H9 (cell line): ENCODE measurements at regions not wholly inside any gene's neighbourhood (a gene's known extent, or its start where the extent isn't known, plus 50 kb on each side); places are given as distances from the start of the nearest gene placed in this dataset.

ENCODE experiments used
- DNase-seq: peaks from one replicate; pipeline ENCODE4 v3.0.0-alpha.2; 2017
- H2AFZ ChIP-seq: one replicate; pipeline ENCODE4 v1.6.1; 2013; ENCODE audit warnings: mild to moderate bottlenecking, low read length, control low read depth, moderate library complexity
- H2AK5ac ChIP-seq: 2 replicates; pipeline ENCODE4 v1.6.1; 2013; ENCODE audit warnings: low read length, control low read depth, mixed read lengths; ENCODE audit not compliant: insufficient read length
- H2BK120ac ChIP-seq: one replicate; pipeline ENCODE4 v1.6.1; 2013; ENCODE audit warnings: low read depth, mild to moderate bottlenecking, low read length, control low read depth, inconsistent platforms; ENCODE audit not compliant: poor library complexity, severe bottlenecking
- H2BK12ac ChIP-seq: 2 replicates; pipeline ENCODE4 v1.6.1; 2013; ENCODE audit warnings: low read length, control low read depth, mixed read lengths, low read depth; ENCODE audit not compliant: insufficient read length
- H2BK15ac ChIP-seq: 2 replicates; pipeline ENCODE4 v1.6.1; 2013; ENCODE audit warnings: low read depth, low read length, control low read depth
- H2BK20ac ChIP-seq: one replicate; pipeline ENCODE4 v1.6.1; 2013; ENCODE audit warnings: low read depth, mild to moderate bottlenecking, low read length, control low read depth, inconsistent platforms; ENCODE audit not compliant: poor library complexity, severe bottlenecking
- H2BK5ac ChIP-seq: 2 replicates; pipeline ENCODE4 v1.6.1; 2013; ENCODE audit warnings: low read length, control low read depth, mixed read lengths; ENCODE audit not compliant: insufficient read length
- H3K14ac ChIP-seq: 2 replicates; pipeline ENCODE4 v1.6.1; 2013; ENCODE audit warnings: low read length, control low read depth; ENCODE audit not compliant: insufficient read depth
- H3K18ac ChIP-seq: 2 replicates; pipeline ENCODE4 v1.6.1; 2013; ENCODE audit warnings: low read depth, mild to moderate bottlenecking, mixed read lengths, low read length, control low read depth; ENCODE audit not compliant: insufficient read length
- H3K23ac ChIP-seq: 2 replicates; pipeline ENCODE4 v1.6.1; 2013; ENCODE audit warnings: low read length, control low read depth, mixed read lengths, low read depth; ENCODE audit not compliant: insufficient read length
- H3K23me2 ChIP-seq: 2 replicates; pipeline ENCODE4 v1.6.1; 2013; ENCODE audit warnings: low read depth, mild to moderate bottlenecking, mixed read lengths, low read length, control low read depth; ENCODE audit not compliant: insufficient read length, poor library complexity, severe bottlenecking
- H3K27ac ChIP-seq: 2 replicates; pipeline ENCODE4 v1.5.1; 2013; ENCODE audit warnings: low read length, control low read depth, mixed read lengths, low read depth; ENCODE audit not compliant: insufficient read length
- H3K27me3 ChIP-seq: 2 replicates; pipeline ENCODE4 v1.6.1; 2013; ENCODE audit warnings: low read length, control low read depth, inconsistent platforms; ENCODE audit not compliant: insufficient read depth
- H3K4ac ChIP-seq: 2 replicates; pipeline ENCODE4 v1.6.1; 2013; ENCODE audit warnings: low read depth, mild to moderate bottlenecking, control low read depth, inconsistent platforms, low read length, moderate library complexity
- H3K4me1 ChIP-seq: 2 replicates; pipeline ENCODE4 v1.6.1; 2013; ENCODE audit warnings: low read length, control low read depth, inconsistent platforms; ENCODE audit not compliant: insufficient read depth
- H3K4me2 ChIP-seq: 2 replicates; pipeline ENCODE4 v1.6.1; 2013; ENCODE audit warnings: low read length, control low read depth, mixed read lengths; ENCODE audit not compliant: insufficient read length, insufficient read depth
- H3K56ac ChIP-seq: 2 replicates; pipeline ENCODE4 v1.6.1; 2013; ENCODE audit warnings: low read depth, mild to moderate bottlenecking, mixed read lengths, low read length, control low read depth; ENCODE audit not compliant: insufficient read length
- H3K79me1 ChIP-seq: 2 replicates; pipeline ENCODE4 v1.6.1; 2013; ENCODE audit warnings: low read depth, mild to moderate bottlenecking, moderate library complexity, low read length, control low read depth, inconsistent platforms; ENCODE audit not compliant: insufficient read depth, poor library complexity, severe bottlenecking
- H3K79me2 ChIP-seq: 2 replicates; pipeline ENCODE4 v1.6.1; 2013; ENCODE audit warnings: low read length, control low read depth, inconsistent platforms; ENCODE audit not compliant: insufficient read depth
- H3K9ac ChIP-seq: 2 replicates; pipeline ENCODE4 v1.6.1; 2013; ENCODE audit warnings: low read length, control low read depth, mixed read lengths; ENCODE audit not compliant: insufficient read length; ENCODE audit errors: extremely low read depth
- H3K9me3 ChIP-seq: one replicate; pipeline ENCODE4 v1.6.1; 2013; ENCODE audit warnings: low read depth, low read length, inconsistent platforms; ENCODE audit not compliant: control insufficient read depth
- H3T11ph ChIP-seq: one replicate; pipeline ENCODE4 v1.6.1; 2013; ENCODE audit warnings: mild to moderate bottlenecking, low read length, control low read depth, inconsistent platforms
- H4K20me1 ChIP-seq: one replicate; pipeline ENCODE4 v1.6.1; 2013; ENCODE audit not compliant: control insufficient read depth, insufficient read length, insufficient read depth
- H4K5ac ChIP-seq: 2 replicates; pipeline ENCODE4 v1.6.1; 2013; ENCODE audit warnings: low read depth, mild to moderate bottlenecking, mixed read lengths, low read length, control low read depth; ENCODE audit not compliant: insufficient read length
- H4K8ac ChIP-seq: replicated peaks from 2 replicates; pipeline ENCODE4 v1.6.1; 2013; ENCODE audit warnings: low read length, control low read depth, mixed read lengths, low read depth; ENCODE audit not compliant: insufficient read length
- H4K91ac ChIP-seq: 2 replicates; pipeline ENCODE4 v1.6.1; 2013; ENCODE audit warnings: low read depth, mild to moderate bottlenecking, moderate library complexity, mixed read lengths, low read length, control low read depth; ENCODE audit not compliant: insufficient read length
- H3K27ac Mint-ChIP-seq, 3 experiments: 2 replicates in 2 of 3; 3 replicates in 1 of 3; pipeline ENCODE4 v1.8.0; 2020 to 2021; ENCODE audit warnings: mixed read lengths in 3 of 3, mild to moderate bottlenecking in 1 of 3, moderate library complexity in 1 of 3
- H3K27me3 Mint-ChIP-seq: 2 replicates; pipeline ENCODE4 v1.8.0; 2021; ENCODE audit warnings: low read depth, mild to moderate bottlenecking, moderate library complexity, mixed read lengths
- H3K36me3 Mint-ChIP-seq, 3 experiments: 2 replicates in 2 of 3; 3 replicates in 1 of 3; pipeline ENCODE4 v1.8.0; 2020 to 2021; ENCODE audit warnings: low read depth in 3 of 3, mixed read lengths in 3 of 3; ENCODE audit not compliant: insufficient read depth in 1 of 3
- H3K4me1 Mint-ChIP-seq, 2 experiments: 2 replicates each; pipeline ENCODE4 v1.8.0; 2020; ENCODE audit warnings: mixed read lengths in 2 of 2
- H3K4me3 Mint-ChIP-seq, 2 experiments: 2 replicates in 1 of 2; 3 replicates in 1 of 2; pipeline ENCODE4 v1.8.0; 2020 to 2021; ENCODE audit warnings: mild to moderate bottlenecking in 2 of 2, mixed read lengths in 2 of 2, moderate library complexity in 1 of 2
- H3K9me3 Mint-ChIP-seq, 2 experiments: 2 replicates in 1 of 2; 3 replicates in 1 of 2; pipeline ENCODE4 v1.8.0; 2020; ENCODE audit warnings: mild to moderate bottlenecking in 2 of 2, mixed read lengths in 2 of 2, moderate library complexity in 1 of 2
- WGBS: extraction: QIAGEN DNeasy Blood & Tissue Kit; methylation state at CpG from one replicate; pipeline ENCODE4 v1.1.7; 2013; ENCODE audit warnings: missing lambda C conversion rate, low lambda C conversion rate, mixed read lengths; ENCODE audit not compliant: insufficient read length; ENCODE audit errors: extremely low coverage; 5-methylcytosine and 5-hydroxymethylcytosine counted together
- TF ChIP-seq, protein P1 (sequence below): fragments of 200-600 bp; sonication (generic); conservative IDR thresholded peaks from 3 replicates; pipeline ENCODE4 v1.8.0; 2021; ENCODE audit warnings: antibody characterized with exemption, mild to moderate bottlenecking

DNA sequence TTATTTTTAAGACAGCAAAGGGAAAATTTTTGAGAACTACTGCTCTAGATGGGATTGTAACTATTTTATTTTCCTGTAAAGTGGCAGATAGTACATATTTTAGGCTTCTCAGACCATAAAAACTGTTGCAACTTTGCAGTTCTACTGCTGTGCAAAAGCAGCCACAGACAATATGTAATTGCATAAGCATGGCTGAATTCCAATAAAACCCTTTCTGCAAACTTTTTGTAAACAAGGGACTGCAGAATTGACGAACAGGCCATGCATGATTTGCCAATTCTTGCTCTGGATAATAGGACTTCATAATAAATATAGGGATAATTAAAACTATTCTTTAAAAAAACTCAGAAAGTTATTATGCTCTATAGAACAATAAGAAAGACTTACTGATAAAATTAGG is 149.1 kb downstream of the SLITRK5 start:
- no peak overlapping the region for H3K27ac ChIP-seq
- H3K9me3 Mint-ChIP-seq = no peaks in the 10 kb centered on the region
- H2BK5ac ChIP-seq = no peak overlapping the region
- TF ChIP-seq, protein P1, sequence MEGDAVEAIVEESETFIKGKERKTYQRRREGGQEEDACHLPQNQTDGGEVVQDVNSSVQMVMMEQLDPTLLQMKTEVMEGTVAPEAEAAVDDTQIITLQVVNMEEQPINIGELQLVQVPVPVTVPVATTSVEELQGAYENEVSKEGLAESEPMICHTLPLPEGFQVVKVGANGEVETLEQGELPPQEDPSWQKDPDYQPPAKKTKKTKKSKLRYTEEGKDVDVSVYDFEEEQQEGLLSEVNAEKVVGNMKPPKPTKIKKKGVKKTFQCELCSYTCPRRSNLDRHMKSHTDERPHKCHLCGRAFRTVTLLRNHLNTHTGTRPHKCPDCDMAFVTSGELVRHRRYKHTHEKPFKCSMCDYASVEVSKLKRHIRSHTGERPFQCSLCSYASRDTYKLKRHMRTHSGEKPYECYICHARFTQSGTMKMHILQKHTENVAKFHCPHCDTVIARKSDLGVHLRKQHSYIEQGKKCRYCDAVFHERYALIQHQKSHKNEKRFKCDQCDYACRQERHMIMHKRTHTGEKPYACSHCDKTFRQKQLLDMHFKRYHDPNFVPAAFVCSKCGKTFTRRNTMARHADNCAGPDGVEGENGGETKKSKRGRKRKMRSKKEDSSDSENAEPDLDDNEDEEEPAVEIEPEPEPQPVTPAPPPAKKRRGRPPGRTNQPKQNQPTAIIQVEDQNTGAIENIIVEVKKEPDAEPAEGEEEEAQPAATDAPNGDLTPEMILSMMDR = no peak
- H3K4ac ChIP-seq = no peak overlapping the region
- H3K4me2 ChIP-seq = no peak overlapping the region
- no peak overlapping the region for H3T11ph ChIP-seq
- no peak overlapping the region for H4K5ac ChIP-seq
- no peaks in the 10 kb centered on the region for H3K23me2 ChIP-seq
- H3K4me1 Mint-ChIP-seq = no peaks in the 10 kb centered on the region
- no peaks in the 10 kb centered on the region for H3K27me3 ChIP-seq
- no peak overlapping the region for H2AK5ac ChIP-seq
- no peaks in the 10 kb centered on the region; the same call in 1 of the 2 replicates for H3K27me3 Mint-ChIP-seq
- H3K9ac ChIP-seq = no peak overlapping the region
- no peaks in the 10 kb centered on the region for H3K79me2 ChIP-seq
- no peak overlapping the region for H2BK12ac ChIP-seq
- H3K4me3 Mint-ChIP-seq = no peak overlapping the region
- no peak overlapping the region for H3K23ac ChIP-seq
- no peak overlapping the region for H2BK120ac ChIP-seq
- H2BK15ac ChIP-seq = no peak overlapping the region
- no peaks in the 10 kb centered on the region for H3K79me1 ChIP-seq
- no peak overlapping the region for H3K27ac Mint-ChIP-seq
- H3K18ac ChIP-seq = no peak overlapping the region
- no peak overlapping the region for H4K91ac ChIP-seq
- WGBS = no CpG with 5 or more reads among the region's 1 CpG
- H3K9me3 ChIP-seq = no peaks in the 10 kb centered on the region
- no peak overlapping the region for H2AFZ ChIP-seq
- H2BK20ac ChIP-seq = no peak overlapping the region
- no peaks in the 10 kb centered on the region for H4K20me1 ChIP-seq
- H3K14ac ChIP-seq = no peak overlapping the region
- no peaks in the 10 kb centered on the region for H3K36me3 Mint-ChIP-seq
- H4K8ac ChIP-seq = no peak overlapping the region
- H3K56ac ChIP-seq = no peak overlapping the region
- H3K4me1 ChIP-seq = no peaks in the 10 kb centered on the region
- DNase-seq = no peak
